ENCODE measurements at regions not wholly inside any gene's neighbourhood (a gene's known extent, or its start where the extent isn't known, plus 50 kb on each side); places are given as distances from the start of the nearest gene placed in this dataset.
"Not testable (repeated sequence)": the region's sequence is repeated elsewhere in the genome, so short reads cannot be mapped to it uniquely, and the experiment has no call there.

DNA sequence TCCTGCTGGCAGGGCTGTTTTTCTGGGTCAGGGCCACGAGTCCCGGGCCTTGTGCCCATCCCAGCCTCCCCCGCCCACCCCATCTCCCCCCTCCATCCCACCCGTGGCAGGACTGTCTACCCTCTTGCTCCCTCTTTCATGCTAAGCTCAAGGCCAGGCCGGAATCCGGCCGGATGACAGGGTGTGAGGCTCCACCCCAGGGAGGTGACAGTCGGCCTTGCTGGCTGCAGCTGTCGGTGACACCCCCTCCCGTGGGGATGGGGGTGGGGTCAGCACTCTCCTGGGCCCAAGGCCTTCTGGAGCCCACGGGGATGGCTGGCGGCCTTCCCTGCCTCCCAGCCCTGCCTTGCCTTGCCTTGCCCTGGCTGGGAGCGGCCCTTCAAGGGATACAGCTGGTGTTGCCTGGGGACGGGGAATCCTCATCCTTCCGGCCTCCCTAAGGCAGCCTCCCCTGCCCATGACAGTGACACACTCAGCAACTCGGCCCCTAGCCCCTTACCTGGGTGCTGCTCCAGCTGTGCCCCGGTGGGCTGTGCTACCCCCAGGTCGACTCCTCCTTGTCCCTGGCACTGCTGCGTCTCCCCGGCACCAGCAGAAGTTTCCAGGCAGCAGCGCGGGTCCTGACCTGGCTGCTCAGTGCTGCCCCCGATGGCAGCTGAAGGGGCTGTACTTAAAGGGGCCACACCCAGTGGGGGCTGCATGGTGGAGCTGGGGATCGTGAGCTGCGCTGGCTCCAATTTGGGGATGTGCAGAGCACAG lies 303.9 kb downstream of the CCDC74A start:
- H3K79me2 ChIP-seq (ENCODE audit: control insufficient read depth in 1 of 2, insufficient read depth in 2 of 2, low read length in 2 of 2); H2BK120ac ChIP-seq (replicated peaks; ENCODE audit: low read depth, low read length); H2BK5ac ChIP-seq (ENCODE audit: low read depth, low read length); H3K4me3 ChIP-seq (ENCODE audit: extremely low read depth in 1 of 4, insufficient read depth in 2 of 4, low read depth in 3 of 4, low read length in 4 of 4); H3K23me2 ChIP-seq (ENCODE audit: low read depth, low read length); H2BK20ac ChIP-seq (ENCODE audit: low read length); H3K4ac ChIP-seq (replicated peaks; ENCODE audit: insufficient read length, low read depth, low read length); H2AK5ac ChIP-seq (ENCODE audit: low read depth, low read length); H4K8ac ChIP-seq (ENCODE audit: extremely low read depth, insufficient read depth, low read length); H4K91ac ChIP-seq (replicated peaks; ENCODE audit: insufficient read length, low read length); H3K4me1 ChIP-seq (replicated peaks in 1 of 4; ENCODE audit: control insufficient read depth in 3 of 4, insufficient read depth in 4 of 4, low read length in 3 of 4); H3K4me2 ChIP-seq (ENCODE audit: insufficient read depth in 1 of 2, low read depth in 2 of 2, low read length in 2 of 2); H3K18ac ChIP-seq (ENCODE audit: extremely low read depth, low read length); H3K27me3 ChIP-seq (replicated peaks in 1 of 4; ENCODE audit: control insufficient read depth in 3 of 4, extremely low read depth in 1 of 4, insufficient read depth in 3 of 4, low read length in 3 of 4); H3K27ac ChIP-seq (ENCODE audit: low read depth, low read length); H3K56ac ChIP-seq (replicated peaks; ENCODE audit: insufficient read length, low read depth, low read length); H4K5ac ChIP-seq (ENCODE audit: insufficient read length, low read depth, low read length); FAIRE-seq; H4K20me1 ChIP-seq (replicated peaks in 1 of 2; ENCODE audit: control insufficient read depth in 1 of 2, insufficient read depth in 2 of 2, low read length in 2 of 2); POLR2A ChIA-PET (ENCODE audit: partially characterized antibody); H3K23ac ChIP-seq (ENCODE audit: insufficient read length); H3K79me1 ChIP-seq (ENCODE audit: low read depth, low read length); H3K14ac ChIP-seq (ENCODE audit: insufficient read length); H2AFZ ChIP-seq (ENCODE audit: low read length); H3K9ac ChIP-seq (replicated peaks in 1 of 4; ENCODE audit: extremely low read depth in 1 of 4, low read depth in 3 of 4, low read length in 3 of 4); H2BK15ac ChIP-seq (ENCODE audit: low read length); H3K36me3 ChIP-seq (ENCODE audit: control insufficient read depth in 2 of 4, insufficient read depth in 4 of 4, low read length in 3 of 4); H2BK12ac ChIP-seq (ENCODE audit: low read depth, low read length): not testable (repeated sequence)
- peaks cover 0 to 40% of the 10 kb centered on the region in 2 experiments; a peak in 2 of 4 replicates for H3K9me3 ChIP-seq (ENCODE audit: insufficient read depth in 2 of 2, low read depth in 1 of 2, low read length in 1 of 2)
- DNase-seq (ENCODE audit: low read depth in 1 of 2, low spot score in 2 of 2): peak; percentile 31 to 85
- CTCF ChIA-PET (ENCODE audit: partially characterized antibody): interaction anchor here (0.7 to 2.2 kb wide), 8 partner anchors 9 to 660 kb away, joined by 3 to 7 read pairs (median 4); no protein-coding TSS in a partner anchor
- TF ChIP-seq, protein P1, sequence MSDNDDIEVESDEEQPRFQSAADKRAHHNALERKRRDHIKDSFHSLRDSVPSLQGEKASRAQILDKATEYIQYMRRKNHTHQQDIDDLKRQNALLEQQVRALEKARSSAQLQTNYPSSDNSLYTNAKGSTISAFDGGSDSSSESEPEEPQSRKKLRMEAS (IDR thresholded peaks at IDR 0.05): peak; percentile 51
- TF ChIP-seq, protein P2, sequence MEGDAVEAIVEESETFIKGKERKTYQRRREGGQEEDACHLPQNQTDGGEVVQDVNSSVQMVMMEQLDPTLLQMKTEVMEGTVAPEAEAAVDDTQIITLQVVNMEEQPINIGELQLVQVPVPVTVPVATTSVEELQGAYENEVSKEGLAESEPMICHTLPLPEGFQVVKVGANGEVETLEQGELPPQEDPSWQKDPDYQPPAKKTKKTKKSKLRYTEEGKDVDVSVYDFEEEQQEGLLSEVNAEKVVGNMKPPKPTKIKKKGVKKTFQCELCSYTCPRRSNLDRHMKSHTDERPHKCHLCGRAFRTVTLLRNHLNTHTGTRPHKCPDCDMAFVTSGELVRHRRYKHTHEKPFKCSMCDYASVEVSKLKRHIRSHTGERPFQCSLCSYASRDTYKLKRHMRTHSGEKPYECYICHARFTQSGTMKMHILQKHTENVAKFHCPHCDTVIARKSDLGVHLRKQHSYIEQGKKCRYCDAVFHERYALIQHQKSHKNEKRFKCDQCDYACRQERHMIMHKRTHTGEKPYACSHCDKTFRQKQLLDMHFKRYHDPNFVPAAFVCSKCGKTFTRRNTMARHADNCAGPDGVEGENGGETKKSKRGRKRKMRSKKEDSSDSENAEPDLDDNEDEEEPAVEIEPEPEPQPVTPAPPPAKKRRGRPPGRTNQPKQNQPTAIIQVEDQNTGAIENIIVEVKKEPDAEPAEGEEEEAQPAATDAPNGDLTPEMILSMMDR (IDR thresholded peaks at IDR 0.05; ENCODE audit: control extremely low read depth in 1 of 3, insufficient read depth in 1 of 3, low read depth in 1 of 3, low read length in 3 of 3): peak; percentile 70 to 90 (median 76)
- peak; percentile 39 to 54 for TF ChIP-seq RAD21 (IDR thresholded peaks at IDR 0.05 in 1 of 2, conservative IDR thresholded peaks at IDR 0.05 in 1 of 2; ENCODE audit: low read depth in 2 of 2, low read length in 2 of 2)
- 78% methylated on average over 15 of the region's 25 CpGs; no CpG with 5 or more reads in 1 of the 2 experiments for WGBS, 2 experiments (ENCODE audit: extremely low coverage in 1 of 2, insufficient coverage in 1 of 2, insufficient read length in 1 of 2, insufficient replicate concordance in 2 of 2, low coverage in 1 of 2, low lambda C conversion rate in 2 of 2, missing lambda C conversion rate in 1 of 2)
